Natural killer cell (primary cell): ENCODE measurements at regions not wholly inside any gene's neighbourhood (a gene's known extent, or its start where the extent isn't known, plus 50 kb on each side); places are given as distances from the start of the nearest gene placed in this dataset.

ENCODE experiments used
- ATAC-seq, 3 donors: fragments of 150-1000 bp in 2 of 3; fragments of 200-7000 bp in 1 of 3; cut with Tn5 transposase; 1 replicate in 1 of 3; 2 replicates in 2 of 3; pipeline ENCODE4 v1.10.0; 2021; ENCODE audit warnings: mild to moderate bottlenecking in 2 of 3, moderate library complexity in 2 of 3
- DNase-seq, 2 donors: peaks; one replicate each; pipeline versions ENCODE4 v3.0.0 to v3.0.0-alpha.2; 2013 to 2021; ENCODE audit warnings: mixed read lengths in 1 of 2
- H3K27ac ChIP-seq: one replicate; pipeline ENCODE4 v1.5.1; 2013; ENCODE audit warnings: mild to moderate bottlenecking, low read length
- H3K27me3 ChIP-seq: one replicate; pipeline ENCODE4 v1.6.1; 2013; ENCODE audit warnings: low read length; ENCODE audit not compliant: control insufficient read depth, insufficient read depth
- H3K36me3 ChIP-seq: one replicate; pipeline ENCODE4 v1.6.1; 2013; ENCODE audit warnings: low read length; ENCODE audit not compliant: control insufficient read depth, insufficient read depth
- H3K4me1 ChIP-seq: one replicate; pipeline ENCODE4 v1.6.1; 2013; ENCODE audit warnings: low read length; ENCODE audit not compliant: control insufficient read depth, insufficient read depth
- H3K4me3 ChIP-seq: one replicate; pipeline ENCODE4 v1.5.1; 2013; ENCODE audit warnings: low read length
- H3K9me3 ChIP-seq: one replicate; pipeline ENCODE4 v1.6.1; 2013; ENCODE audit warnings: low read length; ENCODE audit not compliant: control insufficient read depth, insufficient read depth
- H3K27ac Mint-ChIP-seq, 2 donors: one replicate each; pipeline ENCODE4 v1.8.0; 2022; ENCODE audit warnings: mild to moderate bottlenecking in 2 of 2, mixed read lengths in 2 of 2, moderate library complexity in 1 of 2
- H3K27me3 Mint-ChIP-seq, 2 donors: one replicate each; pipeline ENCODE4 v1.8.0; 2022; ENCODE audit warnings: low read depth in 2 of 2, mixed read lengths in 2 of 2
- H3K36me3 Mint-ChIP-seq: one replicate; pipeline ENCODE4 v1.8.0; 2022; ENCODE audit warnings: mixed read lengths
- H3K4me1 Mint-ChIP-seq, 2 donors: one replicate each; pipeline ENCODE4 v1.8.0; 2022; ENCODE audit warnings: mixed read lengths in 2 of 2
- H3K4me3 Mint-ChIP-seq: one replicate; pipeline ENCODE4 v1.8.0; 2022; ENCODE audit warnings: mild to moderate bottlenecking, moderate library complexity, mixed read lengths
- H3K9me3 Mint-ChIP-seq, 2 donors: one replicate each; pipeline ENCODE4 v1.8.0; 2022; ENCODE audit warnings: mixed read lengths in 2 of 2
- WGBS: methylation state at CpG from one replicate; pipeline ENCODE4 v1.1.7; 2013; ENCODE audit warnings: missing lambda C conversion rate; ENCODE audit not compliant: insufficient coverage; 5-methylcytosine and 5-hydroxymethylcytosine counted together
- intact Hi-C: fragments of 100-400 bp; cut with micrococcal nuclease; formaldehyde crosslinking; loops from one replicate; pipeline ENCODE4 v1.14.2; 2022
- TF ChIP-seq, protein P1 (sequence below): fragments of 200-600 bp; IDR thresholded peaks from one replicate; pipeline ENCODE4 v1.8.0; 2022; ENCODE audit warnings: antibody characterized with exemption

- Mint-ChIP-seq H3K4me1 (peaks cover 0 to 6% of the 10 kb centered on the region in 2 donors), H3K9me3 (peaks cover 4% of the 10 kb centered on the region in 2 donors), H3K27me3 (peaks cover 5 to 8% of the 10 kb centered on the region in 2 donors), H3K4me3 (no peak overlapping the region), H3K27ac (no peak overlapping the region), H3K36me3 (no peaks in the 10 kb centered on the region)
- H3K4me3 ChIP-seq: no peak overlapping the region
- H3K4me1 ChIP-seq: no peaks in the 10 kb centered on the region
- intact Hi-C loops: no loop called here
- no peaks in the 10 kb centered on the region for H3K9me3 ChIP-seq
- no peaks in the 10 kb centered on the region for H3K27me3 ChIP-seq
- WGBS: 83% methylated on average over 6 of the region's 6 CpGs
- ATAC-seq: no peak
- no peak overlapping the region for H3K27ac ChIP-seq
- TF ChIP-seq, protein P1, sequence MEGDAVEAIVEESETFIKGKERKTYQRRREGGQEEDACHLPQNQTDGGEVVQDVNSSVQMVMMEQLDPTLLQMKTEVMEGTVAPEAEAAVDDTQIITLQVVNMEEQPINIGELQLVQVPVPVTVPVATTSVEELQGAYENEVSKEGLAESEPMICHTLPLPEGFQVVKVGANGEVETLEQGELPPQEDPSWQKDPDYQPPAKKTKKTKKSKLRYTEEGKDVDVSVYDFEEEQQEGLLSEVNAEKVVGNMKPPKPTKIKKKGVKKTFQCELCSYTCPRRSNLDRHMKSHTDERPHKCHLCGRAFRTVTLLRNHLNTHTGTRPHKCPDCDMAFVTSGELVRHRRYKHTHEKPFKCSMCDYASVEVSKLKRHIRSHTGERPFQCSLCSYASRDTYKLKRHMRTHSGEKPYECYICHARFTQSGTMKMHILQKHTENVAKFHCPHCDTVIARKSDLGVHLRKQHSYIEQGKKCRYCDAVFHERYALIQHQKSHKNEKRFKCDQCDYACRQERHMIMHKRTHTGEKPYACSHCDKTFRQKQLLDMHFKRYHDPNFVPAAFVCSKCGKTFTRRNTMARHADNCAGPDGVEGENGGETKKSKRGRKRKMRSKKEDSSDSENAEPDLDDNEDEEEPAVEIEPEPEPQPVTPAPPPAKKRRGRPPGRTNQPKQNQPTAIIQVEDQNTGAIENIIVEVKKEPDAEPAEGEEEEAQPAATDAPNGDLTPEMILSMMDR: no peak
- H3K36me3 ChIP-seq: no peaks in the 10 kb centered on the region
- no peak for DNase-seq
Observed at GRCh38 chr6:156273065-156273711, 504.0 kb upstream of the ARID1B start.

DNA sequence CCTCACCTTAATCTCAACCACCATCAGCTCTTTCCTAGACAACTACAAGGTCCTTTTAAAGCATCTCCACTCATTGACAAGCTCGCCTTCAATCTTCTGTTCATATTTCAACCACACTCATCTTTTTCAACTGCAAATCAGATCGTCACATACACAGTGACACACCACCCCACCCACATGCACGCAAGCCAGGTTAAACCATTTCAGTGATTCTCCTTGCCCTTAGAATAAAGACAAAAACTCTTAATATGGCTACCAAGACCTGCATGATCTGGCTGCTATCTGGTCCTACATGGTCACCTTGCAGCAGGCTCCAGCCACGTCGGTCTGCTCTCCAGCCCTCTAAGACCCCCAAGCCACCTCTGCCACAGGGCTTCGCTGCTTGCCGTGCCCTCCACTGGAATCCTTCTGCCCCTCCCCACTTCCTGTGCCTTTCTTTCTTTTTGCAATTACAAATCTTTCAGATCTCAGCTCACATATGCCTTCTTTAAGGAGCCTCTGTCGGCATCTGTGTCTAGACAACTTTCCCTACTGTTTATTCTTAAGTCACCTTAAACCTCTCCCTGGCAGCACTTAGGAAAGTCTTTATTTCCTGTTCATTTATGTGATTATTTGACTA, 507.3 kb upstream of the ARID1B start:
- H3K27me3 Mint-ChIP-seq: no peaks in the 10 kb centered on the region
- peaks cover 0 to 6% of the 10 kb centered on the region in 2 donors for H3K4me1 Mint-ChIP-seq
- intact Hi-C loops: no loop called here
- H3K9me3 Mint-ChIP-seq: no peaks in the 10 kb centered on the region
- TF ChIP-seq, protein P1: no peak
- Histone ChIP-seq H3K27ac (no peak overlapping the region), H3K36me3 (no peaks in the 10 kb centered on the region), H3K9me3 (no peaks in the 10 kb centered on the region), H3K4me3 (no peak overlapping the region), H3K27me3 (no peaks in the 10 kb centered on the region), H3K4me1 (no peaks in the 10 kb centered on the region)
- peak in 1 of 2 donors; percentile 37 for DNase-seq
- H3K4me3 Mint-ChIP-seq: no peak overlapping the region
- no peak overlapping the region for H3K27ac Mint-ChIP-seq
- ATAC-seq: no peak
- H3K36me3 Mint-ChIP-seq: no peaks in the 10 kb centered on the region
- 32% methylated on average over 8 of the region's 8 CpGs for WGBS

DNA sequence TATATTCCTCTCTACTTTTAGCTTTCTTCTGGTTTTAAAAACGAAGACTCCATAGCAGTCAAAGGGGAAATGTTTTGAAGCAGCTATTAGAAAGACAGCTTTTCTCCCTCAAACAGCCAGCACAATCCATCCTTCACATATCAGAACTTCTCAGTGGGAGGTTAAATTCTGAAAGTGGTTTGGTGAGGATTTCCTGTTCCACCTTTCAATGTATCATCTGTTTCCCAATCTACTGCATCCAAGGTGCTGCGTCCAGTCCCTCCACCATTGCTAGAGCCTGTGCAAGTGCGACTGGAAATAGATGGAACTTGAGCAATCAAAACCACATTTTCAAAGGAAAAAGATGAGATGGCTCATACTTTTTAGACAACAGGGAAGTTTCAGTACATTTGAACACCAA, 508.3 kb upstream of the ARID1B start:
- WGBS: 32% methylated on average over 2 of the region's 3 CpGs
- no peaks in the 10 kb centered on the region for H3K9me3 Mint-ChIP-seq
- DNase-seq (no peak), ATAC-seq (no peak)
- Histone ChIP-seq H3K9me3 (no peaks in the 10 kb centered on the region), H3K27ac (no peak overlapping the region), H3K36me3 (no peaks in the 10 kb centered on the region), H3K4me3 (no peak overlapping the region), H3K4me1 (no peaks in the 10 kb centered on the region), H3K27me3 (no peaks in the 10 kb centered on the region)
- no peak overlapping the region for H3K27ac Mint-ChIP-seq
- H3K4me3 Mint-ChIP-seq: no peak overlapping the region
- no peaks in the 10 kb centered on the region for H3K36me3 Mint-ChIP-seq
- no peaks in the 10 kb centered on the region for H3K27me3 Mint-ChIP-seq
- intact Hi-C loops: no loop called here
- peaks cover 0 to 6% of the 10 kb centered on the region in 2 donors for H3K4me1 Mint-ChIP-seq
- TF ChIP-seq, protein P1: no peak

GRCh38 chr6:156262014-156262413, 515.2 kb upstream of the ARID1B start:
- TF ChIP-seq, protein P1: no peak

More at GRCh38 chr6:156262014-156262413, 515.2 kb upstream of the ARID1B start:
- intact Hi-C loops: no loop called here
- Mint-ChIP-seq H3K9me3 (peaks cover 0 to 3% of the 10 kb centered on the region in 2 donors), H3K27ac (no peak overlapping the region), H3K27me3 (no peaks in the 10 kb centered on the region), H3K4me1 (no peaks in the 10 kb centered on the region), H3K4me3 (no peak overlapping the region), H3K36me3 (no peaks in the 10 kb centered on the region)
- H3K36me3 ChIP-seq: no peaks in the 10 kb centered on the region
- DNase-seq (no peak), ATAC-seq (no peak)
- no peaks in the 10 kb centered on the region for H3K9me3 ChIP-seq
- no peak overlapping the region for H3K27ac ChIP-seq
- WGBS: 100% methylated on average over 2 of the region's 3 CpGs
- no peaks in the 10 kb centered on the region for H3K4me1 ChIP-seq
- H3K27me3 ChIP-seq: no peaks in the 10 kb centered on the region
- H3K4me3 ChIP-seq: no peak overlapping the region
